ENCODE measurements at regions not wholly inside any gene's neighbourhood (a gene's known extent, or its start where the extent isn't known, plus 50 kb on each side); places are given as distances from the start of the nearest gene placed in this dataset.
A peak's percentile ranks its signal among the peaks of the same experiment; 100 is the strongest.
"Not testable (repeated sequence)": the region's sequence is repeated elsewhere in the genome, so short reads cannot be mapped to it uniquely, and the experiment has no call there.

DNA sequence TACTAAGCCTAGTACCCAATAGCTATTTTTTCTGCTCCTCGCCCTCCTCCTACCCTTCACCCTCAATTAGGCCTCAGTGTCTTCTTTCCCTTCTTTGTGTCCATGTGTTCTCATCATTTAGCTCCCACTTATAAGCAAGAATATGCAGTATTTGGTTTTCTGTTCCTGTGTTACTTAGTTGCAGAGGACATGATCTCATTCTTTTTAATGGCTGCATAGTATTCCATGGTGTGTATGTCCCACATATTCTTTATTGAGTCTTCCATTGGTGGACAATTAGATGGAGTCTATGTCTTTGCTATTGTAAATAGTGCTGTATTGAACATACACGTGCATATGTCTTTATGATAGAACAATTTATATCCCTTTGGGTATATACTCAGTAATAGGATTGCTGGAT lies 106.9 kb upstream of the NR5A2 start:
- no peak for TF ChIP-seq CTCF (IDR thresholded peaks at IDR 0.05 in 4 of 5, conservative IDR thresholded peaks at IDR 0.05 in 1 of 5)
- no peak for TF ChIP-seq POLR2A (IDR thresholded peaks at IDR 0.05)
- Histone ChIP-seq H3K27me3 (no peaks in the 10 kb centered on the region), H3K9me3 (no peaks in the 10 kb centered on the region), H3K4me3 (no peak overlapping the region), H3K36me3 (no peaks in the 10 kb centered on the region), H3K27ac (no peak overlapping the region), H3K4me1 (no peaks in the 10 kb centered on the region)
- intact Hi-C loops (cut with DNase I; ENCODE audit: low total_unique reads) (no loop called here), in situ Hi-C loops (cut with MboI; ENCODE audit: low sequenced_read_pairs in 4 of 4) (no loop called here)
- ATAC-seq (no peak), DNase-seq (no peak)

- Histone ChIP-seq H3K27ac (no peak overlapping the region), H3K27me3 (no peaks in the 10 kb centered on the region), H3K4me3 (no peak overlapping the region), H3K4me1 (no peaks in the 10 kb centered on the region), H3K36me3 (no peaks in the 10 kb centered on the region), H3K9me3 (no peaks in the 10 kb centered on the region)
- intact Hi-C loops (cut with DNase I; ENCODE audit: low total_unique reads) (no loop called here), in situ Hi-C loops (cut with MboI; ENCODE audit: low sequenced_read_pairs in 4 of 4) (no loop called here)
- ATAC-seq = no peak
- DNase-seq = no peak
- TF ChIP-seq CTCF (IDR thresholded peaks at IDR 0.05 in 4 of 5, conservative IDR thresholded peaks at IDR 0.05 in 1 of 5) (no peak), POLR2A (IDR thresholded peaks at IDR 0.05) (no peak)
These were observed 98.0 kb upstream of the NR5A2 start for GRCh38 chr1:199929556-199929955.

DNA sequence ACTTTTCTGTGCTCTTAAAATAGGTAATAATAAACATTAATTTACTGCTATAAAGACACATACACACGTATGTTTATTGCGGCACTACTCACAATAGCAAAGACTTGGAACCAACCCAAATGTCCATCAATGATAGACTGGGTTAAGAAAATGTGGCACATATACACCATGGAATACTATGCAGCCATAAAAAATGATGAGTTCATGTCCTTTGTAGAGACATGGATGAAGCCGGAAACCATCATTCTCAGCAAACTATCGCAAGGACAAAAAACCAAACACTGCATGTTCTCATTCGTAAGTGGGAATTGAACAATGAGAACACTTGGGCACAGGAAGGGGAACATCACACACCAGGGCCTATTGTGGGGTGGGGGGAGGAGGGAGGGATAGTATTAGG lies 97.4 kb upstream of the NR5A2 start:
- DNase-seq; ATAC-seq; H3K9me3 ChIP-seq; H3K36me3 ChIP-seq; H3K27ac ChIP-seq; H3K4me3 ChIP-seq; intact Hi-C loops (cut with DNase I; ENCODE audit: low total_unique reads); H3K4me1 ChIP-seq; in situ Hi-C loops (cut with MboI; ENCODE audit: low sequenced_read_pairs in 4 of 4); H3K27me3 ChIP-seq: not testable (repeated sequence)

DNA sequence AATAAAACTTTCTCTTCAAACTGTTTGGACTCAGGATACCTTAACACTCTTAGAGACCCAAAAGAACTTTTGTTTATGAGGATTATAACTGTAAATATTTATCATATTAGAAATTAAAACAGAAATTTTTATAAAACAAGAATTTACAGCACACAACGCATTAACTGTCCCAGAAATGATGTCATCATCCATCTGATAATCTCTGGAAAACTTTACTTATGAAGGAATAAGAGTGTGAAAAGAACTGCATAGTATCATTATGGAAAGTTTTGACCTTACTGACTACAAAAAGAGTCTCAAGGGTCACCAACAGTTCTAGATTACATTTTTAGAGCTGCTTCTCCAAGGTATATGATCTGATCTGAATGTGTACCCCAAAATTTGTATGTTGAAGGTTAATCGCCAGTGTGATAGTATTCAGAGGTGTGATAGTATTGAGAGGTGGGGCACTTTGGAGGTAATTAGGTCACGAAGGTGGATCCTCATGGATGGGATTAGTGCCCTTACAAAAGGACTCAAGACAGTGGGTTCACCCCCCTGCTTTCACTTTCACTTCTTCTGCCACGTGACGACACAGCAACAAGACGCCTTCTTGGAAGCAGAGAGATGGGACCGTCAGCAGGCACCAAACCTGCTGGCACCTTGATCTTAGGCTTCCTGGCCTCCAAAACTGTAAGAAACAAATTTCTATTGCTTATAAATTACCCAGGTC lies 95.7 kb upstream of the NR5A2 start:
- DNase-seq (no peak), ATAC-seq (no peak)
- Histone ChIP-seq H3K9me3 (no peaks in the 10 kb centered on the region), H3K27me3 (no peaks in the 10 kb centered on the region), H3K4me3 (peak overlapping the region in 1 of 4 donors; percentile 20), H3K36me3 (no peaks in the 10 kb centered on the region), H3K4me1 (no peaks in the 10 kb centered on the region), H3K27ac (no peak overlapping the region)
- in situ Hi-C loops (cut with MboI; ENCODE audit: low sequenced_read_pairs in 4 of 4) (no loop called here), intact Hi-C loops (cut with DNase I; ENCODE audit: low total_unique reads) (no loop called here)
- TF ChIP-seq POLR2A (IDR thresholded peaks at IDR 0.05) (no peak), CTCF (IDR thresholded peaks at IDR 0.05 in 4 of 5, conservative IDR thresholded peaks at IDR 0.05 in 1 of 5) (no peak)

DNA sequence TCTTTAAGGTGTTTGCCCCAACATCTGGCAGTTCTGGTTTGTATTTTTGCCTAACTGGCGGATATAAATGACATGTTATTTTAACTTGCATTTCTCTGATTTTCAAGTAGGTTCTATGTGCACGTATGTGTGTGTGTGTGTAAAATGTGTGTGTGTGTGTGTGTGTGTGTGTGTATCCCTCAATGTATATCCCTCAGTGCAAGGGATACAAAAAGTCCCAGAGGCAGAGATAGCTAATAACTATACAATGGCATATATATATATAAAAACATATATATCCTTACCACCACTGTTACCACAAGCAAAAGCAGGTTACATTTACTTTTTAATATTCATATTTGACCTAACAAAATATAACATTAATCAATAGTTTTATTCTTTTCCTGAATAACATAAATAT lies 95.0 kb upstream of the NR5A2 start:
- Histone ChIP-seq H3K36me3 (no peaks in the 10 kb centered on the region), H3K4me1 (no peaks in the 10 kb centered on the region), H3K9me3 (no peaks in the 10 kb centered on the region), H3K27ac (no peak overlapping the region), H3K4me3 (no peak overlapping the region), H3K27me3 (no peaks in the 10 kb centered on the region)
- DNase-seq (no peak), ATAC-seq (no peak)
- in situ Hi-C loops (cut with MboI; ENCODE audit: low sequenced_read_pairs in 4 of 4) = no loop called here
- TF ChIP-seq CTCF (IDR thresholded peaks at IDR 0.05 in 4 of 5, conservative IDR thresholded peaks at IDR 0.05 in 1 of 5) (no peak), POLR2A (IDR thresholded peaks at IDR 0.05) (no peak)
- intact Hi-C loops (cut with DNase I; ENCODE audit: low total_unique reads) = no loop called here

Data from gastrocnemius medialis (tissue), 4 donors.